ENCODE measurements at regions not wholly inside any gene's neighbourhood (a gene's known extent, or its start where the extent isn't known, plus 50 kb on each side); places are given as distances from the start of the nearest gene placed in this dataset.

DNA sequence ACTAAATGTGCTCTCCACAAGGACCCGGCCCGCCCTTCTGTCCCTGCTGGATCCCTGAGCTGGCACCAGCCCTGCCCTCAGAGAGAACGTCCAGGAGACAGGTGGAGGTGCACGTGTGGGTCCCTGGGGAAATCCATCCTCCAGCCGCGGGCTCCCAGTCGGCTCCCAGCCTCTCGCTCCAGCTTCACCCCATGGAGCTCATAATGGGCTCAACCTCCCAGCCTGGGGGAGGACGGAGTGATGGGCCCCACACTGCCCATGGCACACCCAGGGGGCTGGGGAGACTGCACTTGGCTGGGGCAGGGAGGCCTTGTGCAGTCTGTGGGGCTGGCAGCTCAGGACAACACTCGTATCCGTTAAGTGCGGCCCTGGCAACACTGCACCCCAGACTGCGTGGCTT, 250.5 kb downstream of the TMEM121 start:
- DNase-seq (ENCODE audit: low spot score), result no peak

DNA sequence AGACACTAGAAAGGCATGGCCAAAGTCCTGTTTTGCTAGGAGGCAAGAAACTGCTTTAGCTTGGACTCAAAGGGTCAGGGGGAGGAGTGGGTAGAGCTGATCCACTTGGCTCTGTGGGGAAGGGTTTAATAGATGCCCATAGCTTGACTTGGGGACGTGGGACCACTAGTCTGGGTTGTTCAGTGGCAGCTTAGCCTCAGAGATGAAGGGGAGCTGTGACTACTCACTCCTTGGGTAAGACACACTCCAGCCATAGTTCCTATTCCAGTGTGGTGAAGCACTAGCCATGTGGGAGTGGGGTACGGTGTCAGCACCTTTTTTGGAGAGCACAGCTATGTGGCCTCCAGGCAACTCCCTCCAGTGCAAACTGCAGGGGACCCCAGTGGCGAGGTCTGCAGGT, 257.3 kb downstream of the TMEM121 start:
- no peak for DNase-seq (ENCODE audit: low spot score)

DNA sequence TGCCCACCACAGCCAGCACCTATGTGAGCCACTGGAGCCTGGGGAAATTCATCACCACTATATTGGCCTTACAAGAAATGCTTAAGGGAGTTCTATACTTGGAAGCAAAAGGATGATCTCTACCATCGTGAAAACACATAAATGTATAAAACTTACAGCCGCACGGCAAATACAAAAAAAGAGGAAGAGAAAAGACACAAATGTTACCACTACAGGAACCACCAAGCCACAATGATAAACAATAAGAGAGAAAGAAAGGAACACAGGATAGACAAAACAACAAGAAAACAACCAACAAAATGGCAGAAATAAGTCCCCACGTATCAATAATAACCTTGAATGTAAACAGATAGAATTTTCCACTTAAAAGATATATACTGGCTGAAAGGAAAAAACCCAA, 267.5 kb downstream of the TMEM121 start:
- no peak for DNase-seq (ENCODE audit: low spot score)

DNA sequence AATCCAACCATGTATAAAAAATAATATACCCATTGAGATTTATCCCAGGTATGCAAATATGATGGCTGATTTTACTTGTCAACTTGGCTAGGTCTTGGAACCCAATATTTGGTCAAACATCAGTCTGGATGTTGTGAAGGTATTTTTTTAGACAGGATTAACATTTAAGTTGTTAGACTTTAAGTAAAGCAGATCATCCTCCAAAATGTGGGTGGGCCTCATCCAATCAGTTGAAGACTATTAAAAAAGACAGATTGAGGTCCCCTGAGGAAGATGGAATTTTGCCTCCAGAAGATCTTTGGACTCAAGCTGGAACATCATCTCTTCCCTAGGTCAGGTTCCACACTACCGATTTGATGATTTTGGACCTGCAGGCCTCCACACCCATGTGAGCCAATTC, 271.2 kb downstream of the TMEM121 start:
- no peak for DNase-seq (ENCODE audit: low spot score)

DNA sequence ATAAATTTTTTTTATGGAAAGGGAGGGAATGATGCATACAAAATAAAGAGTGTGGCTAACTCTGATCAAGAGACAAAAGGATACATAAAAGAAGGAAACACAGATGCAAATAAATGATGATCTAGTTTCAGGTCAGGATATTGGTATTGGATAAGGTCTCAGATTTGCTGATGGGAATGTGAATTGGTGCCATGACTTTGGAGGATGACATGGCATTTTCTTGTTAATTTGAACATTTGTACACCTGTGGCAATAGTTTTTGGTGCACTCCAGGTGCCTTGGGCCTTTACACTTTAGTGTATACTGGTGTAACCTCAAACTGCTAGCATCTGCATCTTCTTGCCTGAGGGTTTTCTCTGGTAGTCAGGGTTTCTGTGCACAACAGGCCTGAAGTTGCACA, 279.3 kb downstream of the TMEM121 start:
- DNase-seq (ENCODE audit: low spot score), result no peak

DNA sequence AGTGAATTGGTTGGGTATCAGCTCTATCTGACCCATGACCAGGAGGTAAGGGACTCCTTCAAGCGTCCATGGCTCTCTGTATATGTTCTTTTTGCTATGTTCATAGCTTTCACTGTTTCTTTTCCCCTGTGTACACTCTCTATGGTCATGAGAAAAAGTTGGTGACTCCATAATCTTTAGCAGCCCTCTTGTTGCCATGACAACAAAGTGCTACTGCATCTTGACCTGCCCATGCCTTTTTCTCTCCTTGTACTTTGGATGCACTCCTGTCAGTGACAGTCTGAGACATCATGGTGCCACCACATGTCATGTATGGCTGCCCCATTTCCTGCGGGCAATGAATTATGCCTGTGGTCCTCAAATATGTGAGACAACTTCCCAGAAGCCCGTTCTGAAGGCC, 280.2 kb downstream of the TMEM121 start:
- DNase-seq (ENCODE audit: low spot score), result no peak

DNA sequence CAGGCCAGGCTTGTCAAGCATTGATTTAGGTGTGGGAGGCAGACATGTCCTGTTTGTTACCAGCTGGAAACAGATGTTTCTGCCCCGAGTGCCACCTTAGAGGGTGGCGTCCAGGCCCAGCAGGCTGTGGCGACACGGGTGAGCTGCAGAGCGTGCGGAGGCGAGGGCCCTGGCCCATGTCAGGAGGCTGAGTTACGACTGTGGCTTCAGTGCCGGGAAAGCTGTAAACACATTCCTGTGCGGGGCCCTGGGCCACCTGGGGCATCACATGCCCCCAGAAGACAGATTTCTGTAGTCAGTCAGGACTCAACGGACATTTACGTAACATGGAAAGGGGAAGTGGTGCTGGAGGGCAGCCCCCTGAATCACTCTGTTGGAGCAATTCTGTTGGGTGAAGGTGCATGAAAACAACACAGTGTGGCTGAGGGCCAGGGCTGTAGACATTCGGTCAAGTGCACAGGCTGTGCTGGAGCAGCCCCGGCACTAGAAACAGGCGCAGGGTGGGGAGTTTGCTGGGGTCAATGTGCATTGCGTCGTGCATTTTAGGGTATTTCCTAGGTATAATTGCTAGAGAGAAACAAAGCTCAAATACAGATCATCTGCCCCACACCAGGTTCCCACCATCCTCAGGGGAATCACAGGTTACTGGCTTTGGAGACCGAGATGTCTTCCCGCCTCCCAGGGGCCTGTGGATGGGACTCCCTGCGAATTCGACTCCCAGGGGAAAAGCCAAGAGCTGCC, 291.8 kb downstream of the TMEM121 start:
- no peak for DNase-seq (ENCODE audit: low spot score)

DNA sequence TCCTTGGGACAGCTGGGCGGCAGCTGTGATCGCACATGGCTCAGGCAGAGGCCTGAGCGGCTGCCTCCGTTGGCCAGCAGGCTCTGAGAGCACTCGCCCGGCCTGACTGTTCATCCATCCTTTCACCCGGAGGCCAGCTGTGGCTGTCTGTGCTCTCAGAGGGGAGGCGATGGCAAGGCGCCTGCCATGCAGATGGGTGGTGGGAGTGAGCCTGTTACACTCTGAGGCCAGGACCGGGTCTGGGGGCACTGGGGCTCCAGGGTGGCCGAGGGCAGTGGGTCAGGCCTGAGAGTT, 292.3 kb downstream of the TMEM121 start:
- no peak for DNase-seq (ENCODE audit: low spot score)

DNA sequence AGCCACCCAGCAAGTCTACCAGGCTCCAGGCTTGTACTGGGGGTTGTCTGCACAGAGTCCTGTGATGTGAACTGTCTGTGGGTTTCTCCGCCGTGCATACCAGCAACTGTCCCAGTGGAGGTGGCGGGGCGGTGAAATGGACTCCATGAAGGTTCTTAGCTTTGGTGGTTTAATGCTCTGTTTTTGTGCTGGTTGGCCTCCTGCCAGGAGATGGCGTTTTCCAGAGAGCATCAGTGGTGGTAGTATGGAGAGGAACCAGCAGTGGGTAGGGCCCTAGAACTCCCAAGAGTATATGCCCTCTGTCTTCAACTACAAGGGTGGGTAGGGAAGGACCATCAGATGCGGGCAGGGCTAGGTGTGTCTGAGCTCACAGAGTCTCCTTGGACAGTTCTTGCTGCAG, 303.8 kb downstream of the TMEM121 start:
- DNase-seq (ENCODE audit: low spot score), result no peak

DNA sequence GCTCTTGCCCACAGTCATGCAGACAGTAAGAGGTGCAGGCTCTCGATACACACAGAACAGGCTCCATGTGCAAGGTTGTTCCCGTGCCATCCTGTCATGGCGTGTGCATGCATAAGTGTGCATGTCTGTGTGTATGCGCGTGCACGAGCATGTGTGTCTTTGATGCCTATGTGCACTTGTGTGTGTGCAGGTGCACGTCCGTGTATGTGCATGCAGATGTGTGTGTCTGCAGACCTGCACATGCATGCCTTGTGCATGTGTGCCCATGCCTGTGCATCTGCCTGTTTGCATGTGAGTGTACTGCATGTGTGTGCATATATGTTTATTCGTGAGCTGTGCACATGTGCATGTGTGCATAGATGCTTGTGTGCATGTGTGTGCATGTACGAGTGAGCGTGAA, 309.8 kb downstream of the TMEM121 start:
- no peak for DNase-seq (ENCODE audit: low spot score)

DNA sequence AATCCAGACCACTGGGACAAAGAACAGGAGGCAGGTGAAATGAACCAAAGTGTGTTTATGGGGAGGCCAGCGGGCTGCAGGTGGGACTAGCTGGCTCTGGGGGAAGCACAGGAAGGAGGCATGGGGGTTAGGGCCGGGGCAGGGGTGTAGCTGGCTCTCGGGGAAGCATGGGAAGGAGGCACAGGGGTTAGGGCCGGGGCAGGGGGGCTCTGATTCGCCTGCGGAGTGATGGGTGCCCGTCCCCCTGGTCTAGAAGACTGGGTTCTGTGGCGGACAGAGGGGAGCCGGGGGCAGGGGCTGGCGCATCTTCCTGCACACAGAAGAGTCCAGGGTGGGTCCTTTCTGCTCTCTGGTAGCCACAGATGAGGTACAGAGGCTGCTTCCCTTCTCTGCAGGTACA, 310.3 kb downstream of the TMEM121 start:
- no peak for DNase-seq (ENCODE audit: low spot score)

DNA sequence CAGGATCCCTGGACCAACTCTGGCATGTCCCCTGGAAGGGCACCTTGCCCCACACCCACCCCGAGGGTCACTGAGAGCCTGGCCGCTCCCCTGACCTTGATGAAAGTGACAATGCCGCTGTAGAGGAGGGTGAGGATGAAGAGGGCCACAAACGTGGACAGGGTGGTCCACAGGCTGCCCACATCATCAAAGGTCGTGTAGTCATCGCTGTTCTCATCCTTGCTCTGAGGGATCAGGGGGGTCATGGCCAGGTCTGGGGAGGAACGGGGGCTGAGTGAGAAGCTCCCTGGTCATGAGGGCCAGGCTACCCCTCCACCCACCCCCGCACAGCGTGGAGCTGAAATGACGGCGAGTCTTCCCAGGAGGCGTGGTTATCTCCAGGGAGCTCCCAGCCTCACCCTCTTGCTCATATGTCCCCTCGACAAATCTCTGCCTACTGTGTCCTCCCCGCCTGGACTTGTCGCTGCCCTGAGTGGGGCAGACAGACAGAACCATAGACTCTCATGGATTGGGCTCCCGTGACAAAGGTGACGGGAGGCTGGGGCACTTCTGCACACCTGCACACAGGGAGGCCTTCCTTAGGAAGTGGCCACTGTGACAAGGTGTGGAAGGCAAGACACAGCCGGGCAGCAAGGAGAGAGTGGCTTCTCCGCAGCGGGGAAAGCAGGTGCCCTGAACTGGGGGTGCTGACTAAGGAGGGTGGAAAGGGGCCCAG, 311.1 kb downstream of the TMEM121 start:
- DNase-seq (ENCODE audit: low spot score), result no peak

DNA sequence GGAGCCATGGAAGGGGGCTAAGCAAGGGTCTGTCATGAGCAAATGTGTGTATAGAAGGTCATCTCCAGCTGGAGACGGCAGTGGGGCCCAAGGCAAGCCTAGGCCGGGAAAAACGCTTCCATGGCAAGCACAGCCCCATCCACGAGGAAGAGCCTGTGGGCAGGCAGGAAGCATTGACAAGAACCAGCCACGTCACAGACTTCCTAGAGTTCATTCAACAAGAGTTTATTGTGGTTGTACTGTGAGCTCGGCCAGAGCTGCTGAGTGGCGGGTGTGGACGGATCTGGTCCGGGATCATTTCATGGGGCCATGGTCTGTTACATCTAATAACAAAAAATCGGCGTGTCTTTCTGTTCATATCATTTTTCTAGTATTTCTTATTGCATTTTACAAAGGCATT, 311.7 kb downstream of the TMEM121 start:
- DNase-seq (ENCODE audit: low spot score), result no peak

DNA sequence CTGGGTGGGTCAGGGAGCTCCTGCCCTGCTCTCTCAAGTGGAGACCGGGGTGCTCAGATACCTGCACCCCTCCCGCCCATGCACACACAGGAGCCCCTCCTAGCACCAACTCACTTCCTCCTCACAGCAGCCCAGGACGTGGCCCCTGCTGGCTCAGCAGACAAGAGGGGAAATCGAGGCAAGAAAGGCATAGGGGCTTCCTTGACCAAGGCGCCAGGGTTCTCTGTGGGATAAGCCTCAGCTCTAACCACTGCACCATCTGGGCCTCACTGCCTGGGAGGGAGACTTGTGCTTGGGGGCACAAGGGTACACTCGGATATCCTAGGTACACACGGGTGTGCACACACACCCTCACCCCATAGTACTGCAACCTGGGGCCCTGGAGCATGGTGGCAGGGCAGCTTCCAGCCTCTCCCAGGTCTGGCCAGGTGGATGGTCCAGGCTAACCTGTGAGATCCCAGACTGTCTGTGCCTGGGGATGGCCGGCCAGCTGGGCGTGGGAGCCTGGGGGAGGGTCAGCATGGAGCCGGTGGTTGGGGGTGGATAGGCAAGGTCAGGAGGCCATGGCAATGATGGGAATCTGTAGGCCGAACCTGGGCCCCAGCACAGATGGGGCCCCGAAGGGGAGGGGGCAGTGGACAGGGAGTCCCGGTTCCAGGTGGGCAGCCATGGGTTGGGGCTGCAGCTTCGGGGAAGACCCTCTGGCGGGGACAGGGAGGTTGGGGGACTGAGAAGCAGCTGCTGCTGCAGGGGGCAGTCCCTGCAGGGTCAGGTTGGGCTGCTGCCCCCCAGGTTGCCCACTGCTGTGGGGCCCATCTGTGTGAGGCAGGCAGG, 312.4 kb downstream of the TMEM121 start:
- DNase-seq (ENCODE audit: low spot score), result no peak

DNA sequence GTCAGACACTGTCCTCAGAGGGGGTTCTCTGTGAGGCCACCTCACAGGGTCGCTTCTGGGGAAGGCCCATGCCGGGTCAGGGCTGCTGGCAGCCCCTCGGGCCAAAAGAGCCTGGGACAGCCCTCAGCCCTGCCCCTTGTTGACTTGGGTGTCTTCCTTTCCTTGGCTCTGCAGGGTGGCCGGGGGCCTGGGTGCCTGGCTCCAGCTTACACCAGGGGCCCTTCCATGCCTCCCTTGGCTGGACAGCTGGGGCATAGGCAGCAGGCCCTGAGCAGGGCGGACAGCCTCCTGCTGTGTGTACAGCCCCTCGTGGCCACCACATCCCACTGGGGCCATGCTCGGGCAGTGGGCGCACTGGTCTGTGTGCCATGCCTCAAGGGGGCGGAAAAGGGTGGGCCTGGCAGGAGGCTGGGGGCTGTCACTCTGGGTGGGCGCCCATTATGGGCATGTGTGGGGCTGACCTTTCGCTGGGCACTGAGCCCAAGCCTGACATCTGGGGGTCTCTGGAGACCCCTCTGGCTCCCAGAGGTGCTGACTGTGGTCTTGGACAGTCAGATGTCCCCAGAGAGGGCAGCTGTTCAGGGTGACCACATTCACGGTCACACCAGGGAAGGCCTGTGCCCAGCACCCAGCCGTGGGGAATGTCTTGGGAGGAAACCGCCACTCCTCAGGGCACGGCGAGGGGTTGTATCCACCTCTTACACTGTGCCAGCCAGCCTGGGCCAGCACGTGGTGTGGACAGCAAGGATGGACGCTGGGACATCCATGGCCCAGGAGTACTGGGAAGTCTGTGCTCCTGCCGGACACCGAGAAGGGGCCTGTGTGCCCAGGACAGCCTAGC, 313.3 kb downstream of the TMEM121 start:
- DNase-seq (ENCODE audit: low spot score), result no peak

DNA sequence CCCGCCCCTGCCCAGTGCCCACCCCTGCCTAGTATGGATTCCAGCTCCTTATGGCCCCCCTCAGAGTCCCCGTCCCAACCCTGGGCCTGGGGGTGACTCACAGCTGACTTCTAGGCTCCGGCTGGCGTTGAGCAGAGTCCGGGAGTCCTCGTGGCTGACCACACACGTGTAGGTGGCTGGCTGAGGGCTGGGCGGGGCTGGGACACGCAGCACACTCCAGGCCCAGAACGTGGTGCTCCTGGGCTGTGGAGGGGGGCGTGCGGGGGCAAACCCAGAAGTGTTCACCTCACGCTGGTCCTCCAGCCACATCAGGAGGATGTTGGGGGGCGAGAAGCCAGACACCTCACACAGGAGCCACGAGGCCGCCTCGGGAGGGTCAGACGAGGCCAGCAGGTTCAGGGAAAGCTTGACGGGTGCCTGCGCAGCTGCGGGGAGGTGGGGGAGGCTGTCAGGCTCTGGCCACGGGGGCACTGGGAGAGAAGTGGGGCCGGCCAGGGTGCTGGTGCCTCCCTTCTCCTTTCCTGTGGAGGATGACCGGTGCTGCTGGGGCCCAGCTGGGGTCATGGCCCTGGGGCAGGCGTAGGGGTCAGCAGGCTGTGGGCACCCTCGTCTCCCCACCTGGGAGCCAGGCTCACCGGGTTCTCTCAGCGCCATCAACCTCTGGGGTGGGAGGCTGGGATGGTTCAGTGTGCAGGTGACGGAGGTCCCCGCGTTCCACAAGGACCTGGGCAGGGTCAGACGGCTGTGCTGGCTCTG, 314.1 kb downstream of the TMEM121 start:
- no peak for DNase-seq (ENCODE audit: low spot score)

DNA sequence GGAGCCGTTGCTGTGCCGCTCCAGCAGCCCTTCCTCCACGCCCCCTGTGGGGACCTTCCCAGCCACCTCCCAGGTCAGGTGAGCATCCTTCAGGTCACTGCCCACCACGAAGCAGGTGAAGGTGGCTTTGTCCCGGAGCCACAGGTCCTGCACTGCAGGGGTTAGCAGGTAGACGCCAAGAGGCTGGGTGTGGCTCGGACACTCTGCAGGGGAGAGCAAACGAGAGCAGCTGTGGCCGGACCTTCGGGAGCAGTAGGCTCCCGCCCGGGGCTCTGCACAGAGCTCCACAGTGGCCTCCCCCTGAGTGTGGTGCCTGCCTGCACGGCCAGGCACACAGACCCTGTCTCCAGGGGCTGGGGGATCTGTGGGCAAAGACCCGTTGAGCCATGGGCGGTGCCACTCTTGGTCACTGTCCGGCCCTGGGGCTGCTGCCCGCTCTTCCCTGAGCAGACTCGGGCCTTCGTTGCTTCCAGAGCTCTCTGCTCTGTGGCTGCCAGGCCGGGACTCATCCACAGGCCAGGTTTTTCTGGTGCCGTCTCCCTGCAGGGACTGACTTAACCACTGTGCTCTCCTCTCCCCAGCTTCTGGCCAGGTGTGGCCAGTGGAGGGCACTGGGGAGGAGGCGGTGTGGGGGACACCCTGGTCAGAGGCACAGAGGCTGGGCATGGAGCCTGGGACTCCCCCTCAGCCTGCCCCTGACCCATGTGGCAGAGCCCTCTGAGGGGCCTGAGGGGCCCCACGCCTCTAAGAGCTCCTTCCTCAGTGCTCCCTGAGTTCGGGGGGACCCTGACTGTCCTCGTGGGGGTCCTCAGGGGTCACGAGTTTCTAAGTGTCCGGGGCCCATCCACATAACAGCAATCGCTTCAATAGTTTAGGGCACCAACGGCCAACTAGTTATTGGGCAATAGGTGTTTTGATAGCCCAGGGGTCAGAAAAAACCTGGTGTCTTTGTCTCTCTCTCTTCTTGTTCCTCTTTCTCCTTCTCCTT, 314.9 kb downstream of the TMEM121 start:
- DNase-seq (ENCODE audit: low spot score), result no peak

DNA sequence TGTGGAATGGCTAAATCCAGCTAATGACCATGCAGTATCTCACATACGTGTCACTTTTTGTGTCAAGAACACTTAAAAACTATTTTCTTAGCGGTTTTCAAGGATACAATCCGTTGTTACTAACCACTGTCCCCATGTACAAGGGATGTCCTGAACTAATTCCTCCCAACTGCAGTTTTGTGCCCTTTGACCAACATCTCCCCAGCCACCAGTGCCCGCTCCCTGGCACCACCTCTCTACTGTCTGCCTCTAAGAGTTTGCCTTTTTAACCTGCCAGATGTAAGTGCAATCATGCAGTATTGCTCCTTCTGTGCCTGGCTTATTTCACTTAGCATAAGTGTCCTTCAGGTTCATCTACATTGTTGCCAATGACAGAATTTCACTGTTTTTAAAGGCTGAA, 315.7 kb downstream of the TMEM121 start:
- DNase-seq (ENCODE audit: low spot score), result no peak

DNA sequence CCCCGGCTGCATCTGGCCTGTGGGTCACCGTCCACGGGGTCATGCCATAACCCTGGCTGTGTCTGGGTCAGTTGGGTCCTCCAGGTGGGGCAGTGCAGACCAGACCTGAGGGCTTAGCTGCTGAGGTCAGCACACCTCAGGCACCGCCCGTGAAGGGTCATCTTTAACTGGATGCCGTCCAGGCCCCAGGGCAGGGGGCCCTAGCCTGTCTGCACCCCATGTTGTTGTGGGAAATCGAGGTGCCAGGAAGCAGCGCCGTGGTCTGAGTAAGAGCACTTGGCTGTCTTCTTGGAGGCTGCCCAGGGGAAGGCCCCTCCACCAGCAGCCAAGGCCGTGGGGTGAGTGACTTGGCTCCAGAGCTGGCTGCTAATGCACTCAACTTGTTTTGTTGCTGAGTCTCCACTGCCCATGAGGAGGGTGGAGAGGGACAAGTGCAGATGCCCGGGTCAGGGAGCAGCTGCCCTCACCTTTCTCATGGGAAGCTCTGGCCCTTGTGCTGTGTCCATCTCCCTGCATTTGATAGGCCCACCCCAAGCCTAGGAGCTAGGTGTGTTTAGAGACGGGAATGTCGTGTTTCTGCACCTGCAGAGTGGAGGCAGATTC, 317.2 kb downstream of the TMEM121 start:
- DNase-seq (ENCODE audit: low spot score), result no peak
